Nephron (organoid): ENCODE measurements at regions not wholly inside any gene's neighbourhood (a gene's known extent, or its start where the extent isn't known, plus 50 kb on each side); places are given as distances from the start of the nearest gene placed in this dataset.
"Not testable (repeated sequence)": the region's sequence is repeated elsewhere in the genome, so short reads cannot be mapped to it uniquely, and the experiment has no call there.

ENCODE experiments used
- H3K27ac Mint-ChIP-seq, 3 experiments: 2 replicates each; pipeline ENCODE4 v1.8.0; 2020; ENCODE audit warnings: mixed read lengths in 3 of 3, mild to moderate bottlenecking in 2 of 3, moderate library complexity in 1 of 3
- H3K27me3 Mint-ChIP-seq: 2 replicates; pipeline ENCODE4 v1.8.0; 2021; ENCODE audit warnings: low read depth, mild to moderate bottlenecking, moderate library complexity, mixed read lengths
- H3K36me3 Mint-ChIP-seq: 2 replicates; pipeline ENCODE4 v1.8.0; 2020; ENCODE audit warnings: low read depth, mixed read lengths
- H3K4me1 Mint-ChIP-seq: 2 replicates; pipeline ENCODE4 v1.8.0; 2020; ENCODE audit warnings: mixed read lengths
- H3K4me3 Mint-ChIP-seq, 3 experiments: 2 replicates each; pipeline ENCODE4 v1.8.0; 2020; ENCODE audit warnings: mild to moderate bottlenecking in 3 of 3, mixed read lengths in 3 of 3, moderate library complexity in 2 of 3
- H3K9me3 Mint-ChIP-seq: 2 replicates; pipeline ENCODE4 v1.8.0; 2020; ENCODE audit warnings: mixed read lengths
- TF ChIP-seq, protein P1 (sequence below), 3 experiments: fragments of 200-600 bp; sonication (generic); IDR thresholded peaks; one replicate each; pipeline ENCODE4 v1.5.0; 2021; ENCODE audit warnings: antibody characterized with exemption in 3 of 3; ENCODE audit not compliant: unreplicated experiment in 3 of 3

DNA sequence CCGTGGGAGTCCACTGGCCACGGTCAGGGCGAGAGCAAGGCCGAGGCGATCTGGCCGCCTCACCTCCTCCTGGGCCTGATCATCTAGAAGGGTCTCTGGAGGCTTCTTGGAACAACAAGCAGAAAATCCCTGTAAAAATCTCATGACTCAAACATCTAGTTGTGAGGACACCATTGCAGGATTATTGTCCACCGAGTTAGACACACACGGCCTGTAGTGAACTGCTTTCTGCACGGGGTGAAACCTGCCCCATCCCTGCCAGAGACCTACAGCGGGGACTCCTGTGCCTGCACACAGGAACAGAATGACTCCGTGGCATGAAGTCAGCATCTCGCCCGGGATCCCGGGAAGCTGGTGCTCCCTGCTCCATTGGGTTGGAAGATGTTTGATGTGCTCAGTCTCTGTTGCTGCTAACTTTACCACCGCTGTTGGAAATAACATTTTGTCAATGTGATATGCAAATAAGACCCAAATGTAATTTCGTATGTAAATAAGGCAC, 267.0 kb upstream of the TCERG1L start:
- Mint-ChIP-seq H3K4me1 (no peaks in the 10 kb centered on the region), H3K4me3 (no peak overlapping the region), H3K27me3 (peaks cover 5% of the 10 kb centered on the region), H3K9me3 (no peaks in the 10 kb centered on the region), H3K27ac (no peak overlapping the region), H3K36me3 (no peaks in the 10 kb centered on the region)
- TF ChIP-seq, protein P1, sequence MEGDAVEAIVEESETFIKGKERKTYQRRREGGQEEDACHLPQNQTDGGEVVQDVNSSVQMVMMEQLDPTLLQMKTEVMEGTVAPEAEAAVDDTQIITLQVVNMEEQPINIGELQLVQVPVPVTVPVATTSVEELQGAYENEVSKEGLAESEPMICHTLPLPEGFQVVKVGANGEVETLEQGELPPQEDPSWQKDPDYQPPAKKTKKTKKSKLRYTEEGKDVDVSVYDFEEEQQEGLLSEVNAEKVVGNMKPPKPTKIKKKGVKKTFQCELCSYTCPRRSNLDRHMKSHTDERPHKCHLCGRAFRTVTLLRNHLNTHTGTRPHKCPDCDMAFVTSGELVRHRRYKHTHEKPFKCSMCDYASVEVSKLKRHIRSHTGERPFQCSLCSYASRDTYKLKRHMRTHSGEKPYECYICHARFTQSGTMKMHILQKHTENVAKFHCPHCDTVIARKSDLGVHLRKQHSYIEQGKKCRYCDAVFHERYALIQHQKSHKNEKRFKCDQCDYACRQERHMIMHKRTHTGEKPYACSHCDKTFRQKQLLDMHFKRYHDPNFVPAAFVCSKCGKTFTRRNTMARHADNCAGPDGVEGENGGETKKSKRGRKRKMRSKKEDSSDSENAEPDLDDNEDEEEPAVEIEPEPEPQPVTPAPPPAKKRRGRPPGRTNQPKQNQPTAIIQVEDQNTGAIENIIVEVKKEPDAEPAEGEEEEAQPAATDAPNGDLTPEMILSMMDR (IDR thresholded peaks at IDR 0.05; ENCODE audit: unreplicated experiment in 3 of 3) = no peak

- no peaks in the 10 kb centered on the region for H3K36me3 Mint-ChIP-seq
- no peaks in the 10 kb centered on the region for H3K4me1 Mint-ChIP-seq
- H3K27me3 Mint-ChIP-seq = peaks cover 5% of the 10 kb centered on the region
- H3K4me3 Mint-ChIP-seq = no peak overlapping the region
- no peaks in the 10 kb centered on the region for H3K9me3 Mint-ChIP-seq
- no peak overlapping the region for H3K27ac Mint-ChIP-seq
- TF ChIP-seq, protein P1 (IDR thresholded peaks at IDR 0.05; ENCODE audit: unreplicated experiment in 3 of 3) = no peak
These were observed 267.9 kb upstream of the TCERG1L start for GRCh38 chr10:131579251-131580071.

DNA sequence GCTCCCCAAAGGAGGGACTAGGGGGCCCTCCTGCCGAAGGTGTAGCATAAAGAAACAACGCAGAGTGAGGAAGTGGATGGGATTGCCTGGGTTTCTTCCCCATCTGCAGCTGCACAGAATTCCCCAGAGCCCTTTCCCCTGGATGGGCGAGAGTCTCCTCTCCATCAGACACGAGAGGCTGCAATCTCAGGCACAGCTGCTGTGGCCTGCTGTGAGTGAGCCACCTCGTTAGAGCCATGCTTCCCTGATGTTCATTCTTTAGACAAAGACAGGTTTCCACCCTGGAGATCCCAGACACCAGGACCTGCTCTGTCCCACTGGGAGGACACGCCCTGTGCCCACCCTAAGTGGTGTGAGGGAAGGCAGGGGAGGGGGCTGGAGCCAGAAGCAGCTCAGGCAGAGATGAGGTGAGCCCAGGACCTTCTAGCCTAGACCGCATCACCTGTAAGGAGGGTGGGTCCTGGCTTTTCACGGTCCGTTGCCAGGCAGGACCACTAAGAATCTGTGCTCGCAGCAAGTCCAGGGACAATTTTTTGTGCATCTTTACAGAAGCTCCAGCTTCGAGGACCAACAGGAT, 268.6 kb upstream of the TCERG1L start:
- no peaks in the 10 kb centered on the region for H3K36me3 Mint-ChIP-seq
- no peaks in the 10 kb centered on the region for H3K9me3 Mint-ChIP-seq
- no peaks in the 10 kb centered on the region for H3K4me1 Mint-ChIP-seq
- TF ChIP-seq, protein P1 (IDR thresholded peaks at IDR 0.05; ENCODE audit: unreplicated experiment in 3 of 3) = no peak
- H3K4me3 Mint-ChIP-seq = no peak overlapping the region
- H3K27ac Mint-ChIP-seq = no peak overlapping the region
- peaks cover 11% of the 10 kb centered on the region for H3K27me3 Mint-ChIP-seq

DNA sequence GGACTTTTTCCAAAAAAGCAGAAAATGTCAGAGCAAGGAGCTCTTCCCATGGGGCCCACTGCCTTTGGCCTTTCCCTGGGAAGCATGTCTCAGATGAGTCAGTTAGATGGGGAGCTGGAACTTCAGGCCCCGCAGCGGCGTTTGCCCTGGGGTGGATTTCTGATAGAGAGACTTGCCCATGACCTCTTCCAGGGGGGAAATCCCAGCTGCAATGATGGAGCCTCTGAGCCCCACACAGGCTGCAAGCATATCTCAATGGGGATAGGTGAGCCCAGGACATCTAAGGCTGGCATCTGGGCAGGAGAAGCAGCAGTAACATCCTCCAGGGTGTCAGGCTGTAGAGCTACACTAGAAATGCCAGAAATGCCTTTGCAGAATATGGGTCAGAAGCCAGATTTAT, 269.2 kb upstream of the TCERG1L start:
- Mint-ChIP-seq H3K9me3 (peaks cover 2% of the 10 kb centered on the region), H3K27me3 (peaks cover 14% of the 10 kb centered on the region), H3K27ac (no peak overlapping the region), H3K4me3 (no peak overlapping the region), H3K4me1 (no peaks in the 10 kb centered on the region), H3K36me3 (no peaks in the 10 kb centered on the region)
- TF ChIP-seq, protein P1 (IDR thresholded peaks at IDR 0.05; ENCODE audit: unreplicated experiment in 3 of 3) = no peak

DNA sequence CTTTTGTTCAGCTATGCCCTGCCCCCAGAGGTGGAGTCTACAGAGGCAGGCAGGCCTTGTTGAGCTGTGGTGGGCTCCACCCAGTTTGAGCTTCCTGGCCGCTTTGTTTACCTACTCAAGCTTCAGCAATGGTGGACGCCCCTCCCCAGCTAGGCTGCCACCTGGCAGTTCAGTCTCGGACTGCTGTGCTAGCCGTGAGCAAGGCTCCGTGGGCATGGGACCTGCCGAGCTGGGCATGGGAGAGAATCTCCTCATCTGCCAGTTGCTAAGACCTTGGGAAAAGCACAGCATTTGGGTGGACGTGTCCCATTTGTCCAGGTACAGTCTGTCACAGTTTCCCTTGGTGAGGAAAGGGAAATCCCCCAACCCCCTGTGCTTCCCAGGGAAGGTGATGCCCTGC, 270.0 kb upstream of the TCERG1L start:
- H3K27me3 Mint-ChIP-seq = peaks cover 19% of the 10 kb centered on the region
- not testable (repeated sequence) for H3K9me3 Mint-ChIP-seq, H3K4me1 Mint-ChIP-seq, H3K36me3 Mint-ChIP-seq, H3K4me3 Mint-ChIP-seq, H3K27ac Mint-ChIP-seq

DNA sequence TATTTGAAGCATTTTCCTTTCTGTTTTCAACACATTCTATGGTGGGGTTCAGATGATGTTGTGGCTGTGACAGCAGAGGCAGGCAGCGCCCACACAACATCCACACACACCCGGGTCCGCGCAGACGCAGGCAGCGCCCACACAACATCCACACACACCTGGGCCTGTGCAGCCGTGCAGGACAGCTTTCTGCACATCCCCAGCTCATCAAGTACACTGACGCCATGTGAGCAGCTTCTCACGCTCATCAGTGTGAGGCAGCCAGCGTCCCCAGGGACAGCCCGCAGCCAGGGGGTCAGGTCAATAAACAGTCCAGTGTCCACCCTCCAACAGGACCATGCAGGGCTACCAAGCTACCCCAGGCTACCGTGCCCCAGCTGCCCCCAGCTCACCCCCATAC, 272.8 kb upstream of the TCERG1L start:
- Mint-ChIP-seq H3K4me3 (no peak overlapping the region), H3K9me3 (peaks cover 3% of the 10 kb centered on the region), H3K27ac (no peak overlapping the region), H3K36me3 (no peaks in the 10 kb centered on the region), H3K4me1 (no peaks in the 10 kb centered on the region), H3K27me3 (peaks cover 14% of the 10 kb centered on the region)
- TF ChIP-seq, protein P1 (IDR thresholded peaks at IDR 0.05; ENCODE audit: unreplicated experiment in 3 of 3) = no peak
